Skeletal muscle tissue (tissue), 3 donors: ENCODE measurements at regions not wholly inside any gene's neighbourhood (a gene's known extent, or its start where the extent isn't known, plus 50 kb on each side); places are given as distances from the start of the nearest gene placed in this dataset.

Experiments
- H3K27ac ChIP-seq: one replicate; pipeline ENCODE4 v1.7.0; 2013; ENCODE audit warnings: mild to moderate bottlenecking, low read depth, low read length, inconsistent platforms
- H3K27me3 ChIP-seq, 3 donors: one replicate each; pipeline ENCODE4 v1.7.0; 2013; ENCODE audit warnings: low read length in 3 of 3; ENCODE audit not compliant: control insufficient read depth in 3 of 3, insufficient read depth in 3 of 3
- H3K36me3 ChIP-seq, 3 donors: one replicate each; pipeline ENCODE4 v1.7.0; 2013; ENCODE audit warnings: low read length in 3 of 3; ENCODE audit not compliant: control insufficient read depth in 3 of 3, insufficient read depth in 3 of 3
- H3K4me1 ChIP-seq, 3 donors: one replicate each; pipeline ENCODE4 v1.7.0; 2013; ENCODE audit warnings: low read length in 3 of 3, mild to moderate bottlenecking in 3 of 3; ENCODE audit not compliant: control insufficient read depth in 3 of 3, insufficient read depth in 3 of 3
- H3K4me3 ChIP-seq, 3 donors: one replicate each; pipeline ENCODE4 v1.7.0; 2013; ENCODE audit warnings: low read length in 3 of 3
- H3K9ac ChIP-seq, 3 donors: one replicate each; pipeline ENCODE4 v1.7.0; 2013; ENCODE audit warnings: low read length in 3 of 3, mild to moderate bottlenecking in 3 of 3, moderate library complexity in 2 of 3, low read depth in 1 of 3
- H3K9me3 ChIP-seq, 3 donors: one replicate each; pipeline ENCODE4 v1.7.0; 2013; ENCODE audit warnings: low read length in 3 of 3; ENCODE audit not compliant: control insufficient read depth in 3 of 3
- donor health status: Osteomylitis.

GRCh38 chr3:18680758-18681157, 255.6 kb upstream of the SATB1 start:
- no peak overlapping the region for H3K27ac ChIP-seq
- H3K4me3 ChIP-seq: no peak overlapping the region
- H3K36me3 ChIP-seq: no peaks in the 10 kb centered on the region
- H3K9me3 ChIP-seq: no peaks in the 10 kb centered on the region
- no peaks in the 10 kb centered on the region for H3K4me1 ChIP-seq
- H3K9ac ChIP-seq: no peak overlapping the region
- no peaks in the 10 kb centered on the region for H3K27me3 ChIP-seq

GRCh38 chr3:18679238-18679637, 254.1 kb upstream of the SATB1 start:
- Histone ChIP-seq H3K9ac (no peak overlapping the region), H3K9me3 (no peaks in the 10 kb centered on the region), H3K4me3 (no peak overlapping the region), H3K27ac (no peak overlapping the region), H3K36me3 (no peaks in the 10 kb centered on the region), H3K27me3 (no peaks in the 10 kb centered on the region), H3K4me1 (no peaks in the 10 kb centered on the region)

- no peaks in the 10 kb centered on the region for H3K9me3 ChIP-seq
- H3K4me3 ChIP-seq: no peak overlapping the region
- H3K27me3 ChIP-seq: no peaks in the 10 kb centered on the region
- no peak overlapping the region for H3K27ac ChIP-seq
- H3K9ac ChIP-seq: no peak overlapping the region
- H3K4me1 ChIP-seq: no peaks in the 10 kb centered on the region
- H3K36me3 ChIP-seq: no peaks in the 10 kb centered on the region
Measured at GRCh38 chr3:18675197-18675596, 250.1 kb upstream of the SATB1 start.

GRCh38 chr3:18672561-18672960, 247.4 kb upstream of the SATB1 start:
- Histone ChIP-seq H3K9ac (no peak overlapping the region), H3K9me3 (peaks cover 0 to 2% (median 0%) of the 10 kb centered on the region in 3 donors), H3K27ac (no peak overlapping the region), H3K27me3 (no peaks in the 10 kb centered on the region), H3K36me3 (no peaks in the 10 kb centered on the region), H3K4me1 (no peaks in the 10 kb centered on the region), H3K4me3 (no peak overlapping the region)

GRCh38 chr3:18670759-18671158, 245.6 kb upstream of the SATB1 start:
- no peaks in the 10 kb centered on the region for H3K4me1 ChIP-seq
- H3K27me3 ChIP-seq: no peaks in the 10 kb centered on the region
- H3K4me3 ChIP-seq: no peak overlapping the region
- H3K27ac ChIP-seq: no peak overlapping the region
- H3K36me3 ChIP-seq: no peaks in the 10 kb centered on the region
- peaks cover 0 to 2% (median 0%) of the 10 kb centered on the region in 3 donors for H3K9me3 ChIP-seq
- no peak overlapping the region for H3K9ac ChIP-seq

- H3K27me3 ChIP-seq: no peaks in the 10 kb centered on the region
- H3K4me1 ChIP-seq: no peaks in the 10 kb centered on the region
- H3K36me3 ChIP-seq: no peaks in the 10 kb centered on the region
- H3K27ac ChIP-seq: no peak overlapping the region
- no peak overlapping the region for H3K9ac ChIP-seq
- peaks cover 0 to 2% (median 0%) of the 10 kb centered on the region in 3 donors for H3K9me3 ChIP-seq
- no peak overlapping the region for H3K4me3 ChIP-seq
Measured at GRCh38 chr3:18669374-18669773, 244.2 kb upstream of the SATB1 start.

- Histone ChIP-seq H3K27me3 (no peaks in the 10 kb centered on the region), H3K27ac (no peak overlapping the region), H3K36me3 (no peaks in the 10 kb centered on the region), H3K4me1 (no peaks in the 10 kb centered on the region), H3K9me3 (peaks cover 0 to 2% (median 0%) of the 10 kb centered on the region in 3 donors), H3K4me3 (no peak overlapping the region), H3K9ac (no peak overlapping the region)
Measured at GRCh38 chr3:18667552-18667951, 242.4 kb upstream of the SATB1 start.

GRCh38 chr3:18666655-18667054, 241.5 kb upstream of the SATB1 start:
- Histone ChIP-seq H3K27me3 (no peaks in the 10 kb centered on the region), H3K36me3 (no peaks in the 10 kb centered on the region), H3K4me1 (no peaks in the 10 kb centered on the region), H3K27ac (no peak overlapping the region), H3K9me3 (peaks cover 0 to 2% (median 0%) of the 10 kb centered on the region in 3 donors), H3K4me3 (no peak overlapping the region), H3K9ac (no peak overlapping the region)

GRCh38 chr3:18660059-18660458, 234.9 kb upstream of the SATB1 start:
- no peaks in the 10 kb centered on the region for H3K4me1 ChIP-seq
- no peaks in the 10 kb centered on the region for H3K9me3 ChIP-seq
- no peaks in the 10 kb centered on the region for H3K36me3 ChIP-seq
- no peak overlapping the region for H3K27ac ChIP-seq
- H3K27me3 ChIP-seq: no peaks in the 10 kb centered on the region
- no peak overlapping the region for H3K9ac ChIP-seq
- no peak overlapping the region for H3K4me3 ChIP-seq

- H3K27me3 ChIP-seq: no peaks in the 10 kb centered on the region
- no peak overlapping the region for H3K27ac ChIP-seq
- H3K9ac ChIP-seq: no peak overlapping the region
- H3K9me3 ChIP-seq: no peaks in the 10 kb centered on the region
- no peaks in the 10 kb centered on the region for H3K4me1 ChIP-seq
- H3K4me3 ChIP-seq: no peak overlapping the region
- H3K36me3 ChIP-seq: no peaks in the 10 kb centered on the region
Measured at GRCh38 chr3:18657858-18658820, 233.0 kb upstream of the SATB1 start.
